IMR-90 (cell line): ENCODE measurements at regions not wholly inside any gene's neighbourhood (a gene's known extent, or its start where the extent isn't known, plus 50 kb on each side); places are given as distances from the start of the nearest gene placed in this dataset.

Source experiments
- ATAC-seq: fragments of 200-7000 bp; cut with Tn5 transposase; 2 replicates; pipeline ENCODE4 v1.9.1; 2020; ENCODE audit warnings: low read depth, mild to moderate bottlenecking, moderate library complexity
- BruUV-seq: library from RNA; stranded (reverse); fragments of 400-500 nt; replicated peaks from 2 replicates; lab custom pipeline; 2021; lab: Mats Ljungman, UMichigan
- CTCF ChIA-PET: fragments of 300-600 bp; formaldehyde crosslinking; extraction: SDS; loops from one replicate; lab custom pipeline; 2021; ENCODE audit warnings: antibody characterized with exemption; lab: Yijun Ruan, JAX
- POLR2A ChIA-PET: fragments of 300-600 bp; sonication (Branson Sonifier 250); formaldehyde crosslinking; loops from one replicate; lab custom pipeline; 2022; ENCODE audit warnings: antibody characterized with exemption; ENCODE audit not compliant: unreplicated experiment; lab: Charles Lee
- DNase-seq: peaks from one replicate; pipeline ENCODE4 v3.0.0; 2013
- H2AFZ ChIP-seq: replicated peaks from 2 replicates; pipeline ENCODE3; 2013; ENCODE audit warnings: low read length, mild to moderate bottlenecking; ENCODE audit not compliant: poor library complexity
- H2AK5ac ChIP-seq: 2 replicates; pipeline ENCODE4 v1.6.1; 2013; ENCODE audit warnings: low read depth, low read length, inconsistent platforms
- H2AK9ac ChIP-seq: replicated peaks from 2 replicates; pipeline ENCODE3; 2013; ENCODE audit warnings: mild to moderate bottlenecking, low read depth, low read length, moderate library complexity; ENCODE audit not compliant: poor library complexity
- H2BK120ac ChIP-seq: 2 replicates; pipeline ENCODE4 v1.6.1; 2013; ENCODE audit warnings: low read depth, low read length, inconsistent platforms
- H2BK15ac ChIP-seq: 3 replicates; pipeline ENCODE4 v1.6.1; 2013; ENCODE audit warnings: low read depth, low read length, inconsistent platforms
- H2BK20ac ChIP-seq: 2 replicates; pipeline ENCODE4 v1.6.1; 2013; ENCODE audit warnings: low read depth, mild to moderate bottlenecking, inconsistent platforms, low read length, moderate library complexity
- H2BK5ac ChIP-seq: 2 replicates; pipeline ENCODE4 v1.6.1; 2013; ENCODE audit warnings: mild to moderate bottlenecking, low read depth, low read length, inconsistent platforms; ENCODE audit not compliant: poor library complexity, severe bottlenecking
- H3K14ac ChIP-seq: replicated peaks from 2 replicates; pipeline ENCODE4 v1.6.1; 2013; ENCODE audit warnings: low read depth, low read length, inconsistent platforms
- H3K18ac ChIP-seq: 2 replicates; pipeline ENCODE4 v1.6.1; 2013; ENCODE audit warnings: low read depth, low read length, control low read depth
- H3K23ac ChIP-seq: 2 replicates; pipeline ENCODE4 v1.6.1; 2013; ENCODE audit warnings: low read depth, low read length, inconsistent platforms
- H3K27ac ChIP-seq: 2 replicates; pipeline ENCODE4 v1.5.1; 2013; ENCODE audit warnings: mild to moderate bottlenecking, control low read depth, low read length; ENCODE audit not compliant: insufficient read depth
- H3K27me3 ChIP-seq: 2 replicates; pipeline ENCODE4 v1.6.1; 2013; ENCODE audit warnings: low read length; ENCODE audit not compliant: control insufficient read depth, insufficient read depth
- H3K36me3 ChIP-seq: 2 replicates; pipeline ENCODE4 v1.6.1; 2013; ENCODE audit warnings: low read length, mixed read lengths; ENCODE audit not compliant: control insufficient read depth, insufficient read depth
- H3K4ac ChIP-seq: 2 replicates; pipeline ENCODE4 v1.6.1; 2013; ENCODE audit warnings: low read depth, low read length, inconsistent platforms
- H3K4me1 ChIP-seq: 2 replicates; pipeline ENCODE4 v1.6.1; 2013; ENCODE audit warnings: low read length, mixed read lengths; ENCODE audit not compliant: control insufficient read depth, insufficient read depth
- H3K4me2 ChIP-seq: 2 replicates; pipeline ENCODE4 v1.6.1; 2013; ENCODE audit warnings: low read depth, mild to moderate bottlenecking, control low read depth, low read length, moderate library complexity
- H3K4me3 ChIP-seq: 2 replicates; pipeline ENCODE4 v1.5.1; 2013; ENCODE audit warnings: low read depth, mild to moderate bottlenecking, control low read depth, low read length, moderate library complexity; ENCODE audit not compliant: insufficient read depth
- H3K56ac ChIP-seq: 2 replicates; pipeline ENCODE4 v1.6.1; 2013; ENCODE audit warnings: low read length, inconsistent platforms; ENCODE audit not compliant: insufficient read depth; ENCODE audit errors: extremely low read depth
- H3K79me1 ChIP-seq, 2 experiments: 2 replicates each; pipeline ENCODE4 v1.6.1; 2013; ENCODE audit warnings: low read length in 2 of 2, inconsistent platforms in 1 of 2, low read depth in 1 of 2
- H3K9ac ChIP-seq: 2 replicates; pipeline ENCODE4 v1.6.1; 2013; ENCODE audit warnings: low read depth, low read length, control low read depth
- H3K9me1 ChIP-seq: 2 replicates; pipeline ENCODE4 v1.6.1; 2013; ENCODE audit warnings: low read length, inconsistent platforms; ENCODE audit not compliant: insufficient read depth
- H3K9me3 ChIP-seq: 2 replicates; pipeline ENCODE4 v1.6.1; 2013; ENCODE audit warnings: low read length; ENCODE audit not compliant: control insufficient read depth, insufficient read depth
- H4K20me1 ChIP-seq: 2 replicates; pipeline ENCODE4 v1.6.1; 2013; ENCODE audit warnings: low read length, inconsistent platforms; ENCODE audit not compliant: insufficient read depth
- H4K5ac ChIP-seq: 2 replicates; pipeline ENCODE4 v1.6.1; 2013; ENCODE audit warnings: mild to moderate bottlenecking, low read depth, low read length, control low read depth
- H4K8ac ChIP-seq, 2 experiments: 2 replicates each; pipeline ENCODE4 v1.6.1; 2013; ENCODE audit warnings: low read depth in 2 of 2, low read length in 2 of 2, control low read depth in 1 of 2, inconsistent platforms in 1 of 2
- H4K91ac ChIP-seq: 2 replicates; pipeline ENCODE4 v1.6.1; 2013; ENCODE audit warnings: low read depth, low read length, inconsistent platforms; ENCODE audit not compliant: insufficient read depth
- CTCF ChIP-seq: conservative IDR thresholded peaks from 2 replicates; pipeline ENCODE4 v1.5.1; 2012; ENCODE audit warnings: mild to moderate bottlenecking, low read depth, low read length, improper control_type of control experiment
- ELK1 ChIP-seq: fragments of 150-350 bp; IDR thresholded peaks from 2 replicates; pipeline ENCODE4 v1.6.1; 2016; ENCODE audit warnings: low read depth, mild to moderate bottlenecking, low read length, moderate library complexity, borderline replicate concordance
- FOS ChIP-seq: fragments of 150-350 bp; IDR thresholded peaks from 2 replicates; pipeline ENCODE4 v1.6.1; 2016; ENCODE audit warnings: low read depth, low read length
- MAZ ChIP-seq: IDR thresholded peaks from 2 replicates; pipeline ENCODE4 v1.6.1; 2012; ENCODE audit warnings: low read depth, mild to moderate bottlenecking, low read length, improper control_type of control experiment, moderate library complexity, borderline replicate concordance
- MXI1 ChIP-seq: IDR thresholded peaks from 2 replicates; pipeline ENCODE4 v1.6.1; 2012; ENCODE audit warnings: low read depth, mild to moderate bottlenecking, low read length, moderate library complexity, borderline replicate concordance
- NFE2L2 ChIP-seq: fragments of 150-350 bp; IDR thresholded peaks from 2 replicates; pipeline ENCODE4 v1.6.1; 2016; ENCODE audit warnings: low read depth, mild to moderate bottlenecking, low read length
- RAD21 ChIP-seq: IDR thresholded peaks from 2 replicates; pipeline ENCODE4 v1.6.1; 2012; ENCODE audit warnings: low read length, improper control_type of control experiment
- RCOR1 ChIP-seq: IDR thresholded peaks from 2 replicates; pipeline ENCODE4 v1.6.1; 2012; ENCODE audit warnings: mild to moderate bottlenecking, low read length, improper control_type of control experiment; ENCODE audit not compliant: insufficient replicate concordance
- RFX5 ChIP-seq: IDR thresholded peaks from 2 replicates; pipeline ENCODE4 v1.8.0; 2012; ENCODE audit warnings: low read depth, mild to moderate bottlenecking, low read length, moderate library complexity
- USF2 ChIP-seq: fragments of 150-350 bp; IDR thresholded peaks from 2 replicates; pipeline ENCODE4 v1.6.1; 2017; ENCODE audit warnings: mild to moderate bottlenecking, antibody characterized with exemption, low read length, low read depth
- WGBS, 2 experiments: methylation state at CpG; one replicate each; pipeline versions ENCODE4 v1.1.5 to v1.1.7; 2013; ENCODE audit warnings: missing lambda C conversion rate in 2 of 2; ENCODE audit not compliant: insufficient read length in 1 of 2; ENCODE audit errors: extremely low coverage in 2 of 2; 5-methylcytosine and 5-hydroxymethylcytosine counted together
- dilution Hi-C: fragments of 300-500 bp; cut with HindIII; formaldehyde crosslinking; loops from one replicate; pipeline ENCODE4 v1.14.3; 2018; ENCODE audit warnings: low sequenced_read_pairs; ENCODE audit not compliant: unreplicated experiment
- in situ Hi-C: fragments of 300-500 bp; cut with MboI; formaldehyde crosslinking; loops from 3 replicates; pipeline ENCODE4 v1.14.3; 2019; ENCODE audit warnings: low sequenced_read_pairs, inconsistent platforms, mixed read lengths
- intact Hi-C: fragments of 100-400 bp; cut with micrococcal nuclease; formaldehyde crosslinking; loops from 2 replicates; pipeline ENCODE4 v1.10.0; 2022

- H3K23ac ChIP-seq = no peak overlapping the region
- H3K36me3 ChIP-seq = no peaks in the 10 kb centered on the region
- H3K14ac ChIP-seq = no peak overlapping the region
- H2BK5ac ChIP-seq = no peak overlapping the region
- H3K56ac ChIP-seq = no peak overlapping the region
- in situ Hi-C loops = no loop called here
- intact Hi-C loops = no loop called here
- no peak overlapping the region for H2BK20ac ChIP-seq
- H3K4me1 ChIP-seq = no peaks in the 10 kb centered on the region
- no peak overlapping the region for H2AFZ ChIP-seq
- no peak overlapping the region for H4K5ac ChIP-seq
- no peak overlapping the region for H3K9ac ChIP-seq
- no peak overlapping the region for H4K8ac ChIP-seq
- H3K18ac ChIP-seq = no peak overlapping the region
- no peak overlapping the region for H2AK5ac ChIP-seq
- TF ChIP-seq MXI1 (no peak), USF2 (no peak), RFX5 (no peak), NFE2L2 (no peak), CTCF (no peak), FOS (no peak), RCOR1 (no peak), MAZ (no peak), RAD21 (no peak), ELK1 (no peak)
- ChIA-PET POLR2A (no interaction called here), CTCF (no interaction called here)
- ATAC-seq (no peak), DNase-seq (no peak)
- H3K4me2 ChIP-seq = no peak overlapping the region
- H4K91ac ChIP-seq = no peak overlapping the region
- BruUV-seq = no TSS peak
- H3K4me3 ChIP-seq = no peak overlapping the region
- H3K27me3 ChIP-seq = no peaks in the 10 kb centered on the region
- no peak overlapping the region for H3K4ac ChIP-seq
- WGBS, 2 experiments = no CpG with 5 or more reads among the region's 7 CpGs
- no peaks in the 10 kb centered on the region for H3K9me3 ChIP-seq
- no peaks in the 10 kb centered on the region; the same call in 1 of the 2 replicates for H3K9me1 ChIP-seq
- dilution Hi-C loops = no loop called here
- no peak overlapping the region for H2BK120ac ChIP-seq
- H3K79me1 ChIP-seq = no peaks in the 10 kb centered on the region
- no peak overlapping the region for H2AK9ac ChIP-seq
- no peaks in the 10 kb centered on the region for H4K20me1 ChIP-seq
- no peak overlapping the region for H2BK15ac ChIP-seq
- H3K27ac ChIP-seq = no peak overlapping the region
These were observed 108.1 kb upstream of the CCDC54 start for GRCh38 chr3:107269136-107269535.
